ENCODE measurements at regions not wholly inside any gene's neighbourhood (a gene's known extent, or its start where the extent isn't known, plus 50 kb on each side); places are given as distances from the start of the nearest gene placed in this dataset.

GRCh38 chr3:25262322-25262721, 165.7 kb upstream of the RARB start:
- no peak for TF ChIP-seq EP300 (IDR thresholded peaks at IDR 0.05)
- Histone ChIP-seq H3K4me3 (no peak overlapping the region), H3K9me3 (no peaks in the 10 kb centered on the region), H3K4me1 (no peaks in the 10 kb centered on the region), H3K36me3 (no peaks in the 10 kb centered on the region), H3K27me3 (no peaks in the 10 kb centered on the region), H3K27ac (no peak overlapping the region)
- DNase-seq (ENCODE audit: low spot score in 2 of 2), result no peak
- WGBS, result 86% methylated on average over 6 of the region's 6 CpGs

- Histone ChIP-seq H3K27ac (no peak overlapping the region), H3K36me3 (no peaks in the 10 kb centered on the region), H3K9me3 (no peaks in the 10 kb centered on the region), H3K4me1 (no peaks in the 10 kb centered on the region), H3K4me3 (no peak overlapping the region), H3K27me3 (no peaks in the 10 kb centered on the region)
- TF ChIP-seq POLR2A (IDR thresholded peaks at IDR 0.05) (no peak), EP300 (IDR thresholded peaks at IDR 0.05) (no peak), POLR2AphosphoS5 (IDR thresholded peaks at IDR 0.05) (no peak), CTCF (IDR thresholded peaks at IDR 0.05) (no peak)
- WGBS, result 52% methylated on average over 1 of the region's 1 CpG
- no peak for DNase-seq (ENCODE audit: low spot score in 2 of 2)
These were observed 162.8 kb upstream of the RARB start for GRCh38 chr3:25265284-25265683.

- no peaks in the 10 kb centered on the region for H3K9me3 ChIP-seq
- DNase-seq (ENCODE audit: low spot score in 2 of 2), result no peak
- H3K36me3 ChIP-seq, result no peaks in the 10 kb centered on the region
- no peaks in the 10 kb centered on the region for H3K27me3 ChIP-seq
- TF ChIP-seq EP300 (IDR thresholded peaks at IDR 0.05) (no peak), CTCF (IDR thresholded peaks at IDR 0.05) (no peak), POLR2AphosphoS5 (IDR thresholded peaks at IDR 0.05) (no peak), POLR2A (IDR thresholded peaks at IDR 0.05) (no peak)
- no peak overlapping the region for H3K27ac ChIP-seq
- no peak overlapping the region for H3K4me3 ChIP-seq
- 47% methylated on average over 1 of the region's 1 CpG for WGBS
- no peaks in the 10 kb centered on the region for H3K4me1 ChIP-seq
These were observed 161.4 kb upstream of the RARB start for GRCh38 chr3:25266677-25267076.

GRCh38 chr3:25272090-25272489, 156.0 kb upstream of the RARB start:
- H3K36me3 ChIP-seq, result no peaks in the 10 kb centered on the region
- no peak for DNase-seq (ENCODE audit: low spot score in 2 of 2)
- TF ChIP-seq POLR2AphosphoS5 (IDR thresholded peaks at IDR 0.05) (no peak), EP300 (IDR thresholded peaks at IDR 0.05) (no peak), POLR2A (IDR thresholded peaks at IDR 0.05) (no peak), CTCF (IDR thresholded peaks at IDR 0.05) (no peak)
- no peaks in the 10 kb centered on the region for H3K27me3 ChIP-seq
- no peak overlapping the region for H3K27ac ChIP-seq
- no peak overlapping the region for H3K4me3 ChIP-seq
- WGBS, result 66% methylated on average over 3 of the region's 3 CpGs
- H3K9me3 ChIP-seq, result no peaks in the 10 kb centered on the region
- no peaks in the 10 kb centered on the region for H3K4me1 ChIP-seq

- 91% methylated on average over 3 of the region's 3 CpGs for WGBS
- no peaks in the 10 kb centered on the region for H3K36me3 ChIP-seq
- H3K4me3 ChIP-seq, result no peak overlapping the region
- no peaks in the 10 kb centered on the region for H3K4me1 ChIP-seq
- DNase-seq (ENCODE audit: low spot score in 2 of 2), result no peak
- no peaks in the 10 kb centered on the region for H3K27me3 ChIP-seq
- TF ChIP-seq EP300 (IDR thresholded peaks at IDR 0.05), result no peak
- TF ChIP-seq POLR2AphosphoS5 (IDR thresholded peaks at IDR 0.05), result no peak
- no peak overlapping the region for H3K27ac ChIP-seq
- H3K9me3 ChIP-seq, result no peaks in the 10 kb centered on the region
These were observed 154.4 kb upstream of the RARB start for GRCh38 chr3:25273582-25274171.

GRCh38 chr3:25277503-25277902, 150.6 kb upstream of the RARB start:
- DNase-seq (ENCODE audit: low spot score in 2 of 2), result no peak
- H3K27ac ChIP-seq, result no peak overlapping the region
- no peaks in the 10 kb centered on the region for H3K9me3 ChIP-seq
- no peaks in the 10 kb centered on the region for H3K4me1 ChIP-seq
- H3K4me3 ChIP-seq, result no peak overlapping the region
- H3K36me3 ChIP-seq, result no peaks in the 10 kb centered on the region
- no peaks in the 10 kb centered on the region for H3K27me3 ChIP-seq
- no peak for TF ChIP-seq EP300 (IDR thresholded peaks at IDR 0.05)
- TF ChIP-seq CTCF (IDR thresholded peaks at IDR 0.05), result no peak
- TF ChIP-seq POLR2AphosphoS5 (IDR thresholded peaks at IDR 0.05), result no peak
- TF ChIP-seq POLR2A (IDR thresholded peaks at IDR 0.05), result no peak

All from suprapubic skin (tissue), 4 donors.